ENCODE measurements at regions not wholly inside any gene's neighbourhood (a gene's known extent, or its start where the extent isn't known, plus 50 kb on each side); places are given as distances from the start of the nearest gene placed in this dataset.

GRCh38 chr4:30600246-30601017 is 119.7 kb upstream of the PCDH7 start:
- no peak for DNase-seq (ENCODE audit: low spot score)

GRCh38 chr4:30601070-30601865 is 118.9 kb upstream of the PCDH7 start:
- DNase-seq (ENCODE audit: low spot score) = no peak

- no peak for DNase-seq (ENCODE audit: low spot score)
Measured at GRCh38 chr4:30605616-30606190, 114.5 kb upstream of the PCDH7 start.

GRCh38 chr4:30610361-30610760 is 109.8 kb upstream of the PCDH7 start:
- DNase-seq (ENCODE audit: low spot score) = no peak

- no peak for DNase-seq (ENCODE audit: low spot score)
Measured at GRCh38 chr4:30614771-30615170, 105.4 kb upstream of the PCDH7 start.

- no peak for DNase-seq (ENCODE audit: low spot score)
Measured at GRCh38 chr4:30616942-30617646, 103.1 kb upstream of the PCDH7 start.

GRCh38 chr4:30617836-30618235 is 102.3 kb upstream of the PCDH7 start:
- no peak for DNase-seq (ENCODE audit: low spot score)

GRCh38 chr4:30619679-30620078 is 100.5 kb upstream of the PCDH7 start:
- DNase-seq (ENCODE audit: low spot score) = no peak

- no peak for DNase-seq (ENCODE audit: low spot score)
Measured at GRCh38 chr4:30620711-30621110, 99.5 kb upstream of the PCDH7 start.

GRCh38 chr4:30630431-30630830 is 89.7 kb upstream of the PCDH7 start:
- DNase-seq (ENCODE audit: low spot score) = no peak

GRCh38 chr4:30632751-30633150 is 87.4 kb upstream of the PCDH7 start:
- no peak for DNase-seq (ENCODE audit: low spot score)

- DNase-seq (ENCODE audit: low spot score) = no peak
Measured at GRCh38 chr4:30641345-30641744, 78.8 kb upstream of the PCDH7 start.

GRCh38 chr4:30642567-30642966 is 77.6 kb upstream of the PCDH7 start:
- no peak for DNase-seq (ENCODE audit: low spot score)

- no peak for DNase-seq (ENCODE audit: low spot score)
Measured at GRCh38 chr4:30653291-30653690, 66.9 kb upstream of the PCDH7 start.

GRCh38 chr4:30656828-30657227 is 63.3 kb upstream of the PCDH7 start:
- DNase-seq (ENCODE audit: low spot score) = no peak

- DNase-seq (ENCODE audit: low spot score) = no peak
Measured at GRCh38 chr4:30667919-30668318, 52.2 kb upstream of the PCDH7 start.

GRCh38 chr4:30670206-30670605 is 50.0 kb upstream of the PCDH7 start:
- DNase-seq (ENCODE audit: low spot score) = no peak

All from ecto neural progenitor cell (in vitro differentiated cells).